B cell (primary cell): ENCODE measurements at regions not wholly inside any gene's neighbourhood (a gene's known extent, or its start where the extent isn't known, plus 50 kb on each side); places are given as distances from the start of the nearest gene placed in this dataset.

Source experiments
- ATAC-seq: fragments of 200-7000 bp; cut with Tn5 transposase; one replicate; pipeline ENCODE4 v1.10.0; 2021; ENCODE audit warnings: low read depth, mild to moderate bottlenecking, moderate number of reproducible peaks, moderate library complexity
- CTCF ChIA-PET: fragments of 350-600 bp; sonication (Branson Sonifier 250); formaldehyde crosslinking; loops from one replicate; lab custom pipeline; 2021; ENCODE audit warnings: antibody characterized with exemption, inconsistent platforms; lab: Charles Lee
- POLR2A ChIA-PET: fragments of 350-600 bp; sonication (Branson Sonifier 250); formaldehyde crosslinking; loops from one replicate; lab custom pipeline; 2021; ENCODE audit warnings: antibody characterized with exemption; lab: Charles Lee
- DNase-seq: peaks from one replicate; pipeline ENCODE4 v3.0.0; 2013
- H2AFZ ChIP-seq: 2 replicates; pipeline ENCODE4 v1.6.1; 2012; ENCODE audit warnings: mild to moderate bottlenecking, low read depth, low read length; ENCODE audit not compliant: insufficient read depth, poor library complexity, severe bottlenecking
- H3K27ac ChIP-seq, 2 donors: 1 replicate in 1 of 2; 2 replicates in 1 of 2; pipeline ENCODE4 v1.5.1; 2012 to 2013; ENCODE audit warnings: low read length in 2 of 2, mild to moderate bottlenecking in 2 of 2, moderate library complexity in 1 of 2
- H3K27me3 ChIP-seq, 4 experiments: fragments of 200-600 bp in 1 of 4; sonication (generic) in 1 of 4; replicated peaks in 1 of 4; 1 replicate in 2 of 4; 2 replicates in 2 of 4; pipeline versions ENCODE4 v1.6.1 to v1.7.0; 2013 to 2016; ENCODE audit warnings: low read length in 3 of 4, mild to moderate bottlenecking in 2 of 4, mixed read lengths in 1 of 4, moderate library complexity in 1 of 4; ENCODE audit not compliant: insufficient read depth in 4 of 4, control insufficient read depth in 3 of 4; ENCODE audit errors: control extremely low read depth in 1 of 4
- H3K36me3 ChIP-seq, 2 experiments: replicated peaks in 1 of 2; 1 replicate in 1 of 2; 2 replicates in 1 of 2; pipeline versions ENCODE4 v1.6.1 to v1.7.1; 2013; ENCODE audit warnings: low read length in 1 of 2; ENCODE audit not compliant: insufficient read depth in 2 of 2, control insufficient read depth in 1 of 2; ENCODE audit errors: control extremely low read depth in 1 of 2, extremely low read depth in 1 of 2
- H3K4me1 ChIP-seq, 2 donors: fragments of 200-600 bp in 1 of 2; sonication (generic) in 1 of 2; 1 replicate in 1 of 2; 2 replicates in 1 of 2; pipeline versions ENCODE4 v1.5.1 to v1.6.1; 2013 to 2017; ENCODE audit warnings: low read length in 2 of 2; ENCODE audit not compliant: control insufficient read depth in 2 of 2, insufficient read depth in 2 of 2
- H3K4me2 ChIP-seq: replicated peaks from 2 replicates; pipeline ENCODE3; 2012; ENCODE audit warnings: mild to moderate bottlenecking, low read depth, low read length; ENCODE audit not compliant: poor library complexity, severe bottlenecking
- H3K4me3 ChIP-seq, 5 experiments: fragments of 200-600 bp in 1 of 5; sonication (generic) in 1 of 5; 1 replicate in 3 of 5; 2 replicates in 2 of 5; pipeline versions ENCODE4 v1.5.1 to v1.7.0; 2011 to 2016; ENCODE audit warnings: low read length in 4 of 5, mild to moderate bottlenecking in 4 of 5, low read depth in 2 of 5, control low read depth in 1 of 5, moderate library complexity in 1 of 5; ENCODE audit not compliant: insufficient read depth in 1 of 5; ENCODE audit errors: control extremely low read depth in 1 of 5, extremely low read depth in 1 of 5
- H3K79me2 ChIP-seq: fragments of 200-600 bp; sonication (generic); one replicate; pipeline ENCODE4 v1.6.0; 2016; ENCODE audit warnings: low read length; ENCODE audit not compliant: control insufficient read depth, insufficient read depth
- H3K9ac ChIP-seq: fragments of 200-600 bp; sonication (generic); 2 replicates; pipeline ENCODE4 v1.6.1; 2017; ENCODE audit warnings: mild to moderate bottlenecking, low read length, moderate library complexity
- H3K9me3 ChIP-seq, 3 donors: one replicate each; pipeline versions ENCODE4 v1.6.1 to v1.7.1; 2013; ENCODE audit warnings: low read length in 2 of 3; ENCODE audit not compliant: control insufficient read depth in 2 of 3, insufficient read depth in 1 of 3; ENCODE audit errors: control extremely low read depth in 1 of 3
- H4K20me1 ChIP-seq: 2 replicates; pipeline ENCODE4 v1.6.0; 2012; ENCODE audit warnings: mild to moderate bottlenecking, low read length; ENCODE audit not compliant: insufficient read depth, control insufficient read depth, poor library complexity, severe bottlenecking
- H3K27ac Mint-ChIP-seq: one replicate; pipeline ENCODE4 v1.8.0; 2021; ENCODE audit warnings: mixed read lengths
- H3K27me3 Mint-ChIP-seq: one replicate; pipeline ENCODE4 v1.8.0; 2021; ENCODE audit warnings: mixed read lengths
- H3K4me1 Mint-ChIP-seq: one replicate; pipeline ENCODE4 v1.8.0; 2021; ENCODE audit warnings: mixed read lengths
- H3K4me3 Mint-ChIP-seq: one replicate; pipeline ENCODE4 v1.8.0; 2021; ENCODE audit warnings: mixed read lengths
- H3K9me3 Mint-ChIP-seq: one replicate; pipeline ENCODE4 v1.8.0; 2022; ENCODE audit warnings: mixed read lengths; ENCODE audit not compliant: insufficient read depth
- CTCF ChIP-seq: fragments of 200-600 bp; IDR thresholded peaks from one replicate; pipeline ENCODE4 v1.8.0; 2022; ENCODE audit warnings: antibody characterized with exemption, mild to moderate bottlenecking
- EZH2 ChIP-seq: IDR thresholded peaks from 2 replicates; pipeline ENCODE4 v1.6.1; 2012; ENCODE audit warnings: borderline replicate concordance, low read depth, mild to moderate bottlenecking, moderate library complexity, low read length; ENCODE audit not compliant: insufficient read depth, poor library complexity, severe bottlenecking
- WGBS: methylation state at CpG from one replicate; pipeline ENCODE4 v1.1.5; 2013; ENCODE audit warnings: missing lambda C conversion rate; ENCODE audit not compliant: insufficient coverage; 5-methylcytosine and 5-hydroxymethylcytosine counted together
- intact Hi-C: fragments of 100-400 bp; cut with micrococcal nuclease; formaldehyde crosslinking; loops from one replicate; pipeline ENCODE4 v1.10.0; 2022

- no peaks in the 10 kb centered on the region for H3K79me2 ChIP-seq
- no peaks in the 10 kb centered on the region for H3K27me3 ChIP-seq
- H3K27ac ChIP-seq, result no peak overlapping the region
- no peaks in the 10 kb centered on the region for H4K20me1 ChIP-seq
- intact Hi-C loops, result no loop called here
- Mint-ChIP-seq H3K4me3 (no peak overlapping the region), H3K27me3 (no peaks in the 10 kb centered on the region), H3K27ac (no peak overlapping the region), H3K4me1 (no peaks in the 10 kb centered on the region), H3K9me3 (no peaks in the 10 kb centered on the region)
- peaks cover 0 to 6% of the 10 kb centered on the region in 2 experiments for H3K36me3 ChIP-seq
- no CpG with 5 or more reads among the region's 1 CpG for WGBS
- ChIA-PET CTCF (no interaction called here), POLR2A (interaction anchor here (0.7 kb wide), 1 partner anchor 56 kb away, joined by 3 read pairs; the partner anchor contains the start of gene SLC16A1)
- H3K4me3 ChIP-seq, result no peak overlapping the region
- H3K4me2 ChIP-seq, result no peak overlapping the region
- DNase-seq (no peak), ATAC-seq (no peak)
- H2AFZ ChIP-seq, result no peak overlapping the region
- H3K4me1 ChIP-seq, result no peaks in the 10 kb centered on the region
- no peaks in the 10 kb centered on the region for H3K9me3 ChIP-seq
- H3K9ac ChIP-seq, result no peak overlapping the region
- TF ChIP-seq CTCF, result no peak
- TF ChIP-seq EZH2, result no peak
Measured at GRCh38 chr1:113012149-113012548, 56.2 kb upstream of the SLC16A1 start.

GRCh38 chr1:113013823-113014222, 57.8 kb upstream of the SLC16A1 start:
- no peaks in the 10 kb centered on the region for H3K36me3 ChIP-seq
- no peak overlapping the region for H3K4me2 ChIP-seq
- ChIA-PET CTCF (interaction anchor here (0.7 to 1.4 kb wide), 2 partner anchors 28 to 133 kb away, joined by 3 read pairs; no protein-coding TSS in a partner anchor), POLR2A (no interaction called here)
- H3K9me3 ChIP-seq, result no peaks in the 10 kb centered on the region
- no peak for ATAC-seq
- no peaks in the 10 kb centered on the region for H3K27me3 ChIP-seq
- no peak overlapping the region for H3K9ac ChIP-seq
- no peaks in the 10 kb centered on the region for H4K20me1 ChIP-seq
- no peaks in the 10 kb centered on the region for H3K79me2 ChIP-seq
- Mint-ChIP-seq H3K9me3 (no peaks in the 10 kb centered on the region), H3K4me3 (no peak overlapping the region), H3K27me3 (no peaks in the 10 kb centered on the region), H3K27ac (no peak overlapping the region), H3K4me1 (no peaks in the 10 kb centered on the region)
- no peak overlapping the region for H2AFZ ChIP-seq
- intact Hi-C loops, result no loop called here
- H3K4me3 ChIP-seq, result no peak overlapping the region
- no peak overlapping the region for H3K27ac ChIP-seq
- WGBS, result no CpG with 5 or more reads among the region's 2 CpGs
- H3K4me1 ChIP-seq, result no peaks in the 10 kb centered on the region
- DNase-seq, result no peak
- TF ChIP-seq CTCF (no peak), EZH2 (no peak)
